RWPE2 (cell line): ENCODE measurements at regions not wholly inside any gene's neighbourhood (a gene's known extent, or its start where the extent isn't known, plus 50 kb on each side); places are given as distances from the start of the nearest gene placed in this dataset.

ENCODE experiments used
- ATAC-seq: fragments of 200-7000 bp; cut with Tn5 transposase; 3 replicates; pipeline ENCODE4 v1.9.1; 2021; ENCODE audit warnings: low read depth
- DNase-seq: peaks from one replicate; pipeline ENCODE4 v3.0.0-alpha.2; 2020; ENCODE audit warnings: low spot score
- H3K27ac ChIP-seq: fragments of 450-650 bp; 2 replicates; pipeline ENCODE4 v1.5.1; 2017; ENCODE audit warnings: mild to moderate bottlenecking; ENCODE audit not compliant: poor library complexity, severe bottlenecking
- H3K27me3 ChIP-seq: fragments of 250-450 bp; sonication (Bioruptor Pico); 2 replicates; pipeline ENCODE4 v1.5.1; 2021; ENCODE audit warnings: mild to moderate bottlenecking, moderate library complexity; ENCODE audit not compliant: insufficient read depth, poor library complexity, severe bottlenecking
- H3K36me3 ChIP-seq: fragments of 250-450 bp; sonication (Bioruptor Pico); 2 replicates; pipeline ENCODE4 v1.5.1; 2020; ENCODE audit warnings: low read depth, mild to moderate bottlenecking, moderate library complexity
- H3K4me1 ChIP-seq: fragments of 250-450 bp; sonication (Bioruptor Pico); 2 replicates; pipeline ENCODE4 v1.5.1; 2021; ENCODE audit warnings: mild to moderate bottlenecking, moderate library complexity; ENCODE audit not compliant: insufficient read depth, poor library complexity, severe bottlenecking
- H3K4me3 ChIP-seq: fragments of 250-450 bp; sonication (Bioruptor Pico); 2 replicates; pipeline ENCODE4 v1.5.1; 2021; ENCODE audit warnings: mild to moderate bottlenecking, moderate library complexity; ENCODE audit not compliant: severe bottlenecking
- H3K9me3 ChIP-seq: fragments of 250-450 bp; sonication (Bioruptor Pico); 2 replicates; pipeline ENCODE4 v1.5.1; 2021; ENCODE audit warnings: mild to moderate bottlenecking, moderate library complexity; ENCODE audit not compliant: severe bottlenecking
- TF ChIP-seq, protein P1 (sequence below): fragments of 450-650 bp; IDR thresholded peaks from one replicate; pipeline ENCODE4 v1.5.1; 2017; ENCODE audit warnings: mild to moderate bottlenecking, moderate library complexity; ENCODE audit not compliant: poor library complexity, severe bottlenecking

DNA sequence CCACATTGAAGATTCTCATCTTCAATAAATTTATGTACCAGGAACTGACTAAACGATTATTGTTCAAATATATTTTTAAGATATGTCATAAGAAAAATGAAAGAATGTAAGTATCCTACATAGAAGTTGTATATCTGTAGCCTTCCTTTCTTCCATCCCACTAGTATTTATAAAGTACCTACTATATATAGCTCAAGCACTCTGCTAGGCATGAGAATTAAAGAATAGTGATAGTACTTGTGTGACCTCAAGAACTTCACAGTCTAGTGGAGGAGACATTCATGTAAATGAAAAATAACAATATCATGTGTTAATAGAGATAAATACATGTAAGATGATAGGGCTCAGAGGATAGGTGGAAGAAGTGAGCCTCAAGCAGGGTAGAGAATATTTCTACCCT is 201.0 kb upstream of the HMHB1 start:
- TF ChIP-seq, protein P1, sequence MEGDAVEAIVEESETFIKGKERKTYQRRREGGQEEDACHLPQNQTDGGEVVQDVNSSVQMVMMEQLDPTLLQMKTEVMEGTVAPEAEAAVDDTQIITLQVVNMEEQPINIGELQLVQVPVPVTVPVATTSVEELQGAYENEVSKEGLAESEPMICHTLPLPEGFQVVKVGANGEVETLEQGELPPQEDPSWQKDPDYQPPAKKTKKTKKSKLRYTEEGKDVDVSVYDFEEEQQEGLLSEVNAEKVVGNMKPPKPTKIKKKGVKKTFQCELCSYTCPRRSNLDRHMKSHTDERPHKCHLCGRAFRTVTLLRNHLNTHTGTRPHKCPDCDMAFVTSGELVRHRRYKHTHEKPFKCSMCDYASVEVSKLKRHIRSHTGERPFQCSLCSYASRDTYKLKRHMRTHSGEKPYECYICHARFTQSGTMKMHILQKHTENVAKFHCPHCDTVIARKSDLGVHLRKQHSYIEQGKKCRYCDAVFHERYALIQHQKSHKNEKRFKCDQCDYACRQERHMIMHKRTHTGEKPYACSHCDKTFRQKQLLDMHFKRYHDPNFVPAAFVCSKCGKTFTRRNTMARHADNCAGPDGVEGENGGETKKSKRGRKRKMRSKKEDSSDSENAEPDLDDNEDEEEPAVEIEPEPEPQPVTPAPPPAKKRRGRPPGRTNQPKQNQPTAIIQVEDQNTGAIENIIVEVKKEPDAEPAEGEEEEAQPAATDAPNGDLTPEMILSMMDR: no peak
- H3K27ac ChIP-seq: no peak overlapping the region

DNA sequence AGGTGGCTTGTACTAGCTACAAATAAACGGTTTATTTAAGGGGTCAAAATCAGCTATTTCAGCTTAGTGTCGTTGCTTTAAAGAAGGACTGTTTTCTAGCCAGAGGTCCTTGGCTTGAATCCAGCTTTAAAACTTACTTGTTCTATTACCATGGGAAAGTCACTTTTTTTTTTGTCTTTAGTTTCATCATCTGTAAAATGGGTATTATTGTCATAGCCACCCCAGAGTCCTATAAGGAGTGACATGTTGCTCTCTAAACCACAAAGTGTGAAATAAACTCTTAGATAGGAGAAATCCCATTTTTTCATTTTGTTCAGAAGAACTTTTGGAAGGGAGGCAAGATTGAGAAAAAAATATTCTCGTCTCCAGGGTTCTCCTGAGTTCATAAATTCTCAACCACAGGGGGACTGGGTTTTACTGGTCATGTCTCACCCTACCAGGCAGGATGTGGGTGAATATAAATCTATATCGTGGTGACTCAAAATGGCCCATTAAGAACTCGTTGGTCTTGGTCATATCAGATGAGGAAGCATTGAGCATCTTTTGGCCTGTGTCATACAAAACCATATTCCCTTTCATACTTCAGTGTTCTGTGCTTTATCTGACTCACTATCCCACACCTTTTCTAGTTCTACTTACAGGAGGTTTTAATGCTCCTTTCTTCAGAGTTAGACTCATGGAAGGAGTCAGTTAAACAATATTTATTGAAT is 202.7 kb upstream of the NR3C1 start:
- Histone ChIP-seq H3K27ac (no peak overlapping the region), H3K9me3 (no peaks in the 10 kb centered on the region), H3K4me3 (no peak overlapping the region), H3K36me3 (no peaks in the 10 kb centered on the region), H3K4me1 (no peaks in the 10 kb centered on the region), H3K27me3 (no peaks in the 10 kb centered on the region)
- TF ChIP-seq, protein P1: no peak
- DNase-seq: no peak
- no peak for ATAC-seq

More for the DNA sequence above, 201.0 kb upstream of the HMHB1 start:
- ATAC-seq (no peak), DNase-seq (no peak)
- Histone ChIP-seq H3K36me3 (no peaks in the 10 kb centered on the region), H3K27me3 (no peaks in the 10 kb centered on the region), H3K4me1 (no peaks in the 10 kb centered on the region), H3K9me3 (no peaks in the 10 kb centered on the region), H3K4me3 (no peak overlapping the region)

DNA sequence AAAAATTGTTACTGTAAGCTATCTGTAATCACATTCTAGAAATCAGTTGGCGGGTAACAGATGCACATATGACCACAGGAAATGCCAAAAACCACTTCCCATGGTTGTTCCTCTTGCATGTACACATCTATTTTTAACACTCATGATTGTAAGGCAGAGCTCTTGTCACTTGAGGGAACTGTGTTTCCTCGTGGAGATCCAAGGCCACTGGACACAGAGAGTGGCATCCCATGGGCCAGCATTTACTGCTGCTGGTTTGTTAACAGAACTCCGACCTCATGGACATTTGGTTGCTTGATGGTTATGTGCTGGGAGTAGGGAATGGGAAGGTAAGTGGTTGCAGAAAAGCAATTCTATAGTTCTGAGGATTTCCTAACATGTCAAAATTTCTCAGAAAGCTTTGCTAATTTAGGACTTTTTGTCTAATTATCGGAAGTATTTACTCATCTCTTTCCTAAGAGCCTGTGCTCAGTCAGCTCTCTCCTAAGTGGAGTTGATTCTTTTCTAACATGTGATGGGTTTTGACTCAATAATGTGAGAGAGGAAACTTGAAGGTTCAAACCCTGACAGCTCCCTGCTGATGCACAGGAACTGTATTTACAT is 202.0 kb upstream of the NR3C1 start:
- no peak for ATAC-seq
- TF ChIP-seq, protein P1: no peak
- Histone ChIP-seq H3K27me3 (no peaks in the 10 kb centered on the region), H3K9me3 (no peaks in the 10 kb centered on the region), H3K4me1 (no peaks in the 10 kb centered on the region), H3K36me3 (no peaks in the 10 kb centered on the region), H3K27ac (no peak overlapping the region), H3K4me3 (no peak overlapping the region)
- no peak for DNase-seq

DNA sequence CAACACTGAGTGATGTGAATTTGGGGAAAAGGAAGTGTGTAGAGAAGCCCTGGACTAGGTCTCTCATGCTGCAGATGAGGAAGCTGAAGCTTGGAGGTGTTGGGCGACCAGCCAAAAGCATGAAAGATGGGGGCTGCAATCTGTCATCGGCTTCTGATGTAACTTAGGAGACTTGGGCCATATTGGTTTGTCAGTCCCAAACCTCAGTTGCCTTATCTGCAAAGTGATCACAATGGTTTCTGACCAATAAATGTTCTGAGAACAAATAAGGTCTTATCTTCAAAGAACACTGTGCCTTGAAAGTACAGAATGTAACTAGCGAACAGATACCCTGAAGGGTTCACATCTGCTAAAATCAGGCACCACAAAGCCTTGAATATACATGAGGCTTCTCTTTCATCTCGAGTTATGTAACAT is 198.4 kb upstream of the NR3C1 start:
- Histone ChIP-seq H3K27me3 (no peaks in the 10 kb centered on the region), H3K9me3 (no peaks in the 10 kb centered on the region), H3K36me3 (no peaks in the 10 kb centered on the region), H3K27ac (no peak overlapping the region), H3K4me3 (no peak overlapping the region), H3K4me1 (peaks cover 1% of the 10 kb centered on the region)
- DNase-seq (no peak), ATAC-seq (no peak)
- TF ChIP-seq, protein P1: no peak

DNA sequence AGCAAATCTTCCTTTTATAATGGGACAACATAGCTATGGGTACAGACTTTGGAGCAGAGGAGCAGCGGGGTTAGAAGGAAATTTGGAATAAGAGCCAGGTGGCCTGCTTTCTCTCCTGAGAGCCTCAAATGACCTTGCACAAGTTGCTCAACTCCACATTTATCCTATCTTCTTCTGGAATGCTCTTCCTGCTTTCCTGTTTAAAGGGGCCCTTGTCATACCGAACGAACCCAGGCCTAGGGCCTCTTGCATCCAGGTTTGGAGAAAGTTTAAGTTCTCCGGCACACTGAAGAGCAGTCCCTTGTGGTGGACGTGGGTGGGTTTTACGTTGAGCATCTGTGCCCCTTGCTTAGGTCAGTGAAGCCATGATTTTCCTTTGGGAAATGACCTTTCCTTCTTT is 197.9 kb upstream of the NR3C1 start:
- ATAC-seq (no peak), DNase-seq (no peak)
- Histone ChIP-seq H3K4me3 (no peak overlapping the region), H3K27ac (no peak overlapping the region), H3K36me3 (no peaks in the 10 kb centered on the region), H3K9me3 (no peaks in the 10 kb centered on the region), H3K4me1 (peaks cover 7% of the 10 kb centered on the region), H3K27me3 (no peaks in the 10 kb centered on the region)
- TF ChIP-seq, protein P1: no peak
